Colonic mucosa (tissue), 4 donors: ENCODE measurements at regions not wholly inside any gene's neighbourhood (a gene's known extent, or its start where the extent isn't known, plus 50 kb on each side); places are given as distances from the start of the nearest gene placed in this dataset.

ENCODE experiments used
- DNase-seq: peaks from one replicate; pipeline ENCODE4 v3.0.0-alpha.2; 2020
- H3K27ac ChIP-seq: fragments of 200-600 bp; one replicate; pipeline ENCODE4 v1.8.0; 2021
- H3K27me3 ChIP-seq: fragments of 200-600 bp; one replicate; pipeline ENCODE4 v1.8.0; 2021
- H3K36me3 ChIP-seq: fragments of 200-600 bp; one replicate; pipeline ENCODE4 v1.8.0; 2021
- H3K4me1 ChIP-seq: fragments of 200-600 bp; one replicate; pipeline ENCODE4 v1.8.0; 2021; ENCODE audit warnings: mild to moderate bottlenecking
- H3K4me3 ChIP-seq: fragments of 200-600 bp; one replicate; pipeline ENCODE4 v1.8.0; 2021
- H3K9ac ChIP-seq, 2 donors: one replicate each; pipeline ENCODE4 v1.7.0; 2013; ENCODE audit warnings: control low read depth in 2 of 2, low read depth in 2 of 2, low read length in 2 of 2
- H3K9me3 ChIP-seq: fragments of 200-600 bp; one replicate; pipeline ENCODE4 v1.8.0; 2021
- intact Hi-C: fragments of 100-400 bp; cut with DNase I; formaldehyde crosslinking; loops from one replicate; pipeline ENCODE4 v1.14.1; 2022
- TF ChIP-seq, protein P1 (sequence below): fragments of 200-600 bp; IDR thresholded peaks from one replicate; pipeline ENCODE4 v1.8.0; 2022; ENCODE audit warnings: antibody characterized with exemption, mild to moderate bottlenecking
- donor health status: healthy.
- donor health status: DM: no; HTN: no; CAD: no.
- donor health status: DM: no; HTN: no; CAD: no.

DNA sequence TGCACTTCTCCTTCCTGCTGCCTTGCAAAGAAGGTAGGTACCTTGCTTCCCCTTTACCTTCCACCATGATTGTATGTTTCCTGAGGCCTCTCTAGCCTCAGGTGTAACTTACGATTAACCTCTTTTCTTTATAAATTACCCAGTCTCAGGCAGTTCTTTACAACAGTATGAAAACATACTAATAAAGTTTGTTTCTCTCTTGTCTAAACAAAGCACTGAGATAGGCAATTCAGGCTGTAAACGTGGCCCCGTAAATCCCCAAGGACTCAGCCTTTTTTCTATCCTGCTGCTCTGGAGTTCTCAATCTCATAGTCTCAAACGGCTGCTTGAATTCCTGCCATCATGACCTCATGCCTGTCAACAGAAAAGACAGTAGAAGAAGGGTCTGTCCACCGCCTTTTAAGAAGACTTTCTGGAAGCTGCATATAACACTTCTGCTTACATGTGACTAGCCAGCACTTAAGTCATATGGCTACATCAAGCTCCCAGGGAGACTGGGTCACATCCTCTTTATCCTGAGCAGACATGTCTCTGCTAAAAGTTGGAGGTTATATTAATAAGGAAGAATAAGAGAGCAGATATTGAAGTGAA is 257.8 kb downstream of the EBLN2 start:
- H3K9me3 ChIP-seq, result no peaks in the 10 kb centered on the region
- no peaks in the 10 kb centered on the region for H3K27me3 ChIP-seq
- TF ChIP-seq, protein P1, sequence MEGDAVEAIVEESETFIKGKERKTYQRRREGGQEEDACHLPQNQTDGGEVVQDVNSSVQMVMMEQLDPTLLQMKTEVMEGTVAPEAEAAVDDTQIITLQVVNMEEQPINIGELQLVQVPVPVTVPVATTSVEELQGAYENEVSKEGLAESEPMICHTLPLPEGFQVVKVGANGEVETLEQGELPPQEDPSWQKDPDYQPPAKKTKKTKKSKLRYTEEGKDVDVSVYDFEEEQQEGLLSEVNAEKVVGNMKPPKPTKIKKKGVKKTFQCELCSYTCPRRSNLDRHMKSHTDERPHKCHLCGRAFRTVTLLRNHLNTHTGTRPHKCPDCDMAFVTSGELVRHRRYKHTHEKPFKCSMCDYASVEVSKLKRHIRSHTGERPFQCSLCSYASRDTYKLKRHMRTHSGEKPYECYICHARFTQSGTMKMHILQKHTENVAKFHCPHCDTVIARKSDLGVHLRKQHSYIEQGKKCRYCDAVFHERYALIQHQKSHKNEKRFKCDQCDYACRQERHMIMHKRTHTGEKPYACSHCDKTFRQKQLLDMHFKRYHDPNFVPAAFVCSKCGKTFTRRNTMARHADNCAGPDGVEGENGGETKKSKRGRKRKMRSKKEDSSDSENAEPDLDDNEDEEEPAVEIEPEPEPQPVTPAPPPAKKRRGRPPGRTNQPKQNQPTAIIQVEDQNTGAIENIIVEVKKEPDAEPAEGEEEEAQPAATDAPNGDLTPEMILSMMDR, result no peak
- H3K9ac ChIP-seq, result no peak overlapping the region
- no peaks in the 10 kb centered on the region for H3K4me1 ChIP-seq
- no peak overlapping the region for H3K27ac ChIP-seq
- no peak overlapping the region for H3K4me3 ChIP-seq
- no peaks in the 10 kb centered on the region for H3K36me3 ChIP-seq
- DNase-seq, result peak; percentile 49
- intact Hi-C loops, result no loop called here

DNA sequence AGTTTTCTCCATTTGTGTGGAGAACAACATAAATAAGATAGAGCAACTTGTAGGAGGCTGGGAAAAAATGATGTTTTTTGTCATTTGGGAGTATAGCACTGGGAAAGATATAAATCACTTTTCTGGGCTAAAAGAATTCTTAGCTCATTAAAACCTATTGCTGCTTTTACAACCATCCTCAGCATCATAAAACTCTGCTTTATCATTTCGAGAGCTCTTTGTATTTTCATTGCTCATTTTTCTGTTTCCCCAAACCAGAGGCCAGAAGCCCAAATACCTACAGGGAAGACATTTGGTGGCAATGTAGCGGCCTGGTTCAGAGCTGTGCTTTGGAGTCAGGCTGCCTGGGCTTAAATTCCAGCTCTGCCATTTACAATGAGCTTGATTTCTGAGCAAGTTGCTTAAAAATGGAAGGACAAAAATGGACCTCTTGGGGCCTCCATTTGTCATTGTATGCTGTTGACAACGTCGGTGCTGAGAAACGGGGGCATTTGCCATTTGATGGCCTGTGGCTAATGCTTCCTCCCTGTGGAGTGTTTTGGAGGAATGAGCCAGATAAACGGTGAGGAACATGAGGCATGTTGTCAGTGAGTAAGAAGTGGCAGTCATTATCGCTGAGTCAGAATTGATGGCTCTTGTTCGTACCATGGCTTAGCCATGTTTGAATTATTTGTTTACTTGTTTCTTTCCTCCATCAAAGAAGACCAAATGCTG is 260.0 kb downstream of the EBLN2 start:
- H3K27me3 ChIP-seq, result no peaks in the 10 kb centered on the region
- DNase-seq, result no peak
- no peak overlapping the region for H3K4me3 ChIP-seq
- no peak overlapping the region for H3K9ac ChIP-seq
- intact Hi-C loops, result no loop called here
- TF ChIP-seq, protein P1, result no peak
- H3K4me1 ChIP-seq, result no peaks in the 10 kb centered on the region
- no peak overlapping the region for H3K27ac ChIP-seq
- no peaks in the 10 kb centered on the region for H3K9me3 ChIP-seq
- no peaks in the 10 kb centered on the region for H3K36me3 ChIP-seq

DNA sequence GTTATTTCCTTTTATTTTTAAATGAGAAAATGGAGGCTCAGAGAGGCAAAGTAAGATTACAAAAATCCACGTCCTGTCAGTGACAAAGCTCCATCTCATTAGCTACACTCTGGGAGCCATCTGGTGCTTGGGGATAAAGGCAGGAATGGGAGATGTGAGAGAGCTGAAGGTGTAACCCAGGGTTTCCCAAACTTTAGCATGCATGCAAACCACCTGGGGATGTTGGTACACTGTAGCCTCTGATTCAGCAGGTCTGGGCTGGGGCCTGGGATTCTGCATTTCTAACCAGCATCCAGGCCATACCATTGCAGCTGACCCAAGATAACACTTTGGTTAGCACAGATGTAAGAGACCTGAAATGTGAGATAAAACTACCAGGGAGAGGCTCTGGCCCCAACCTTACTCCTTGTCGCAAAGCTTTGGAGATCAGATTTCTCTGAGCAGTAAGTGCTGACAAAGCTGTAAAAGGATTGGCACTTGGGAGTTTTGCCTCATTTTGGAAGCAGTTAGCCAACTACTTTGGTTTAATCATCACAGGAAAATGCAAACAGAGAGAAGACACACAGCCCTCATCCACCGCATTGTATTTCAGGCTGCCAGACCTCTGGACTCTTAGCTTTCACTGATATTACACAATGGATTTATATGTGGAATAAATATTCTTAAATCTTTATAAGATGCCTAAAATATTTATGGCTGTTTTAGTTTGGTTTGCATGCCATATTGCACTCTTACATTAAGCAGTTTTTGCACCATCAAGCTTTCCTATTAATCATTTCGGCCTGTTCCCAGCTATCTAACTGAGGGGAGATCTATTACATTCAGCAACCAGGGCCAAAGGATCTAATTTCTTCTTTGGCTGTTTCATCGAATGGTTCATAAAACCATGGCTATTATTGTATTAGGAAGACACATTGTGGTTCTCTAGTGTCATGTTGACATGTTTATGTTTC is 263.0 kb downstream of the EBLN2 start:
- intact Hi-C loops, result no loop called here
- Histone ChIP-seq H3K36me3 (no peaks in the 10 kb centered on the region), H3K9ac (no peak overlapping the region), H3K4me3 (no peak overlapping the region), H3K27ac (no peak overlapping the region), H3K9me3 (no peaks in the 10 kb centered on the region), H3K27me3 (no peaks in the 10 kb centered on the region), H3K4me1 (no peaks in the 10 kb centered on the region)
- TF ChIP-seq, protein P1, result no peak
- DNase-seq, result peak; percentile 18

DNA sequence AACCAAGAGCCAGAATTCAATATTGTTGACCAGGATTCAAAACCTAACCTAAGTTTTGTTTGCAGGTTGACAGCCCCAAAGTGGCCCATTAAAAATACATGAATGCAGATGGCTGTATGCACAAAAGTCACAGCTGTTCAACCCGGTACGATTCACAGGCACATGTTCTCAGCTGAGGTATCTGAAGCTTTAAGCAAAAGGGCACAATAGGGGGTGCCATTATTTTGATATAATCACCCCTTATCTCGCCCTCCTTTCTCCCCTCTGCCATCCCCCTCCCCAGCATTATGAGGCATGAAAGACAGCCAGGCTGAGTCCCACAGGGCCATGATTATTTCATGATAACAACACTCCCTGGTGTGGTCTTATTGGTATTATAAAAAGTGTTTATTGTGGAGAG is 264.9 kb downstream of the EBLN2 start:
- no peak overlapping the region for H3K27ac ChIP-seq
- TF ChIP-seq, protein P1, result no peak
- H3K9me3 ChIP-seq, result no peaks in the 10 kb centered on the region
- H3K9ac ChIP-seq, result no peak overlapping the region
- no peak overlapping the region for H3K4me3 ChIP-seq
- no peaks in the 10 kb centered on the region for H3K4me1 ChIP-seq
- no peaks in the 10 kb centered on the region for H3K27me3 ChIP-seq
- no peaks in the 10 kb centered on the region for H3K36me3 ChIP-seq
- intact Hi-C loops, result no loop called here
- DNase-seq, result no peak

DNA sequence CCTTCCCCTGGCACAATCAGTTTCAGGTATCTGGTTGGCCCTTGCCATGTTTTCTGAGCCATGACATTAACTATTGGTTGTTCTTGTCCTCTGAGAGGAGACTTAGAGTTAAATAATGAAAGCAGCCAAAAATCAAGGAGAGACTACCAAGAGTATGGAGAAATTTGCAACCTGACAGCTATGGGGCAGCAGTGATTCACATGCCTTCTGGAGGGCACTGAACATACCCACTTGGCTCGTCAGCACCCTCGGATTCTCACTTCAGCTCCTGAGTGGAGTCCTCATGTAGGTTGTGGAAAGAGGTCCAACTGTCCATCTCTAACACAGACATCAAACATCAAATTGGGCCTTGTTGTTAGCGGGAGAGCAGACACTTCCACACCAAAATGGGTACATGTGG is 265.6 kb downstream of the EBLN2 start:
- no peaks in the 10 kb centered on the region for H3K27me3 ChIP-seq
- no peaks in the 10 kb centered on the region for H3K4me1 ChIP-seq
- DNase-seq, result no peak
- H3K4me3 ChIP-seq, result no peak overlapping the region
- intact Hi-C loops, result no loop called here
- no peak overlapping the region for H3K9ac ChIP-seq
- no peak overlapping the region for H3K27ac ChIP-seq
- H3K9me3 ChIP-seq, result no peaks in the 10 kb centered on the region
- TF ChIP-seq, protein P1, result no peak
- no peaks in the 10 kb centered on the region for H3K36me3 ChIP-seq
